Body of pancreas (tissue), 4 donors: ENCODE measurements at regions not wholly inside any gene's neighbourhood (a gene's known extent, or its start where the extent isn't known, plus 50 kb on each side); places are given as distances from the start of the nearest gene placed in this dataset.

Experiments
- POLR2A ChIP-seq, 3 donors: fragments of 450-650 bp; IDR thresholded peaks; one replicate each; pipeline ENCODE4 v1.6.1; 2016; ENCODE audit warnings: antibody characterized with exemption in 3 of 3, mild to moderate bottlenecking in 2 of 3
- TF ChIP-seq, protein P1 (sequence below), 7 experiments: fragments of 450-650 bp in 4 of 7; fragments of 200-600 bp in 3 of 7; sonication (generic) in 3 of 7; IDR thresholded peaks; one replicate each; pipeline ENCODE4 v1.5.1; 2016 to 2019; ENCODE audit warnings: antibody characterized with exemption in 7 of 7

DNA sequence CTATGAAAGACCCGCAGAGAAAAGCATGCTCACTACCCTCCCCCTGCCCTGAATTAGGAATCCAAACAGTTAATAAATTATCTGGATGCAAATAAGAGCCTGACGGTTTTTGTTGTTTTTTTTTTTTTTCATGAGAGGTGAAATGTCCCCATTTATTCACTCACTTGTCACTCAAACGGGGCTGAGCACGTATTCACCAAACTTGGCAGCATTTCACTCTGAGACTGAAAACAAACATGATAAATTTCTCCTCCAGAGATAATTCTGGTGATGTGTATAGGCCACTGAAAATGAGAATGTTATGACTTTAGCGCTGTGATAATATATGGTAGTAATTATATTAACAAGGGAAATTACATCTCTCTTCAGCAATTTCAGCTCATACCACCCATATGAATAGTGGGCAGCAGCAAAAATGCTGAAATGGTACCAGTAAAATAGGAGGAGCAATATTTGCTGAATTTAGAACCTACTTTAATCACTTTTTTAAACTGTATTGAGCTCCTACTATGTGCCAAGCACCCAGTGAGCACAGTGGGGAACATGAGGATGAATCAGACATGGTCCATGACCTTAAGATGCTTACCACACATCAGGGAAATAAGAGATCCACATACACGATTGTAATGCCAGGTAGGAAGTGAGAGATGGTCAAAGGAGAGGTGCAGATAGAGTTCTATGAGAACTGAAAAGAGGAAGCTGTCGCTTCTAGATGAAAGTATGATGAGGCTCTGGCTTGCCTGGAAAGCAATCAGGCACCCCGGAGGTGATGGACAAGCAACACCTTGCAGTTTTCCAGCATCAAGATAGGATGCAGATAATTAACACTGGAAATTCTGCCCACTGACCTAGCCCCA lies 286.5 kb upstream of the TMPO start:
- TF ChIP-seq, protein P1, sequence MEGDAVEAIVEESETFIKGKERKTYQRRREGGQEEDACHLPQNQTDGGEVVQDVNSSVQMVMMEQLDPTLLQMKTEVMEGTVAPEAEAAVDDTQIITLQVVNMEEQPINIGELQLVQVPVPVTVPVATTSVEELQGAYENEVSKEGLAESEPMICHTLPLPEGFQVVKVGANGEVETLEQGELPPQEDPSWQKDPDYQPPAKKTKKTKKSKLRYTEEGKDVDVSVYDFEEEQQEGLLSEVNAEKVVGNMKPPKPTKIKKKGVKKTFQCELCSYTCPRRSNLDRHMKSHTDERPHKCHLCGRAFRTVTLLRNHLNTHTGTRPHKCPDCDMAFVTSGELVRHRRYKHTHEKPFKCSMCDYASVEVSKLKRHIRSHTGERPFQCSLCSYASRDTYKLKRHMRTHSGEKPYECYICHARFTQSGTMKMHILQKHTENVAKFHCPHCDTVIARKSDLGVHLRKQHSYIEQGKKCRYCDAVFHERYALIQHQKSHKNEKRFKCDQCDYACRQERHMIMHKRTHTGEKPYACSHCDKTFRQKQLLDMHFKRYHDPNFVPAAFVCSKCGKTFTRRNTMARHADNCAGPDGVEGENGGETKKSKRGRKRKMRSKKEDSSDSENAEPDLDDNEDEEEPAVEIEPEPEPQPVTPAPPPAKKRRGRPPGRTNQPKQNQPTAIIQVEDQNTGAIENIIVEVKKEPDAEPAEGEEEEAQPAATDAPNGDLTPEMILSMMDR (IDR thresholded peaks at IDR 0.05): no peak
- no peak for TF ChIP-seq POLR2A (IDR thresholded peaks at IDR 0.05)
